ENCODE measurements at regions not wholly inside any gene's neighbourhood (a gene's known extent, or its start where the extent isn't known, plus 50 kb on each side); places are given as distances from the start of the nearest gene placed in this dataset.

- TF ChIP-seq CTCF (IDR thresholded peaks at IDR 0.05; ENCODE audit: insufficient read depth, low read length) (no peak), GABPA (IDR thresholded peaks at IDR 0.05; ENCODE audit: low read depth) (no peak), POLR2AphosphoS5 (IDR thresholded peaks at IDR 0.05; ENCODE audit: low read depth) (no peak), SPI1 (IDR thresholded peaks at IDR 0.05; ENCODE audit: borderline replicate concordance, low read depth) (peak; percentile 58; the same call in 1 of the 2 replicates)
- TF ChIP-seq, protein P1, sequence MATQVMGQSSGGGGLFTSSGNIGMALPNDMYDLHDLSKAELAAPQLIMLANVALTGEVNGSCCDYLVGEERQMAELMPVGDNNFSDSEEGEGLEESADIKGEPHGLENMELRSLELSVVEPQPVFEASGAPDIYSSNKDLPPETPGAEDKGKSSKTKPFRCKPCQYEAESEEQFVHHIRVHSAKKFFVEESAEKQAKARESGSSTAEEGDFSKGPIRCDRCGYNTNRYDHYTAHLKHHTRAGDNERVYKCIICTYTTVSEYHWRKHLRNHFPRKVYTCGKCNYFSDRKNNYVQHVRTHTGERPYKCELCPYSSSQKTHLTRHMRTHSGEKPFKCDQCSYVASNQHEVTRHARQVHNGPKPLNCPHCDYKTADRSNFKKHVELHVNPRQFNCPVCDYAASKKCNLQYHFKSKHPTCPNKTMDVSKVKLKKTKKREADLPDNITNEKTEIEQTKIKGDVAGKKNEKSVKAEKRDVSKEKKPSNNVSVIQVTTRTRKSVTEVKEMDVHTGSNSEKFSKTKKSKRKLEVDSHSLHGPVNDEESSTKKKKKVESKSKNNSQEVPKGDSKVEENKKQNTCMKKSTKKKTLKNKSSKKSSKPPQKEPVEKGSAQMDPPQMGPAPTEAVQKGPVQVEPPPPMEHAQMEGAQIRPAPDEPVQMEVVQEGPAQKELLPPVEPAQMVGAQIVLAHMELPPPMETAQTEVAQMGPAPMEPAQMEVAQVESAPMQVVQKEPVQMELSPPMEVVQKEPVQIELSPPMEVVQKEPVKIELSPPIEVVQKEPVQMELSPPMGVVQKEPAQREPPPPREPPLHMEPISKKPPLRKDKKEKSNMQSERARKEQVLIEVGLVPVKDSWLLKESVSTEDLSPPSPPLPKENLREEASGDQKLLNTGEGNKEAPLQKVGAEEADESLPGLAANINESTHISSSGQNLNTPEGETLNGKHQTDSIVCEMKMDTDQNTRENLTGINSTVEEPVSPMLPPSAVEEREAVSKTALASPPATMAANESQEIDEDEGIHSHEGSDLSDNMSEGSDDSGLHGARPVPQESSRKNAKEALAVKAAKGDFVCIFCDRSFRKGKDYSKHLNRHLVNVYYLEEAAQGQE (IDR thresholded peaks at IDR 0.05; ENCODE audit: insufficient replicate concordance, low read depth), result no peak
These were observed 438.4 kb upstream of the SPTLC3 start for GRCh38 chr20:12570371-12570770.

Measured in HL-60 (cell line).